NT2/D1 (cell line): ENCODE measurements at regions not wholly inside any gene's neighbourhood (a gene's known extent, or its start where the extent isn't known, plus 50 kb on each side); places are given as distances from the start of the nearest gene placed in this dataset.

Experiments used
- SUZ12 ChIP-seq: IDR thresholded peaks from 2 replicates; pipeline ENCODE4 v1.6.1; 2011; ENCODE audit not compliant: insufficient read length, insufficient read depth; ENCODE audit errors: extremely low read depth
- ZNF274 ChIP-seq: IDR thresholded peaks from 2 replicates; pipeline ENCODE4 v1.6.1; 2011; ENCODE audit warnings: mild to moderate bottlenecking, low read depth, low read length

GRCh38 chr5:168214071-168214470 lies 77.4 kb upstream of the WWC1 start:
- TF ChIP-seq ZNF274, result no peak
- no peak for TF ChIP-seq SUZ12
